H1 (cell line): ENCODE measurements at regions not wholly inside any gene's neighbourhood (a gene's known extent, or its start where the extent isn't known, plus 50 kb on each side); places are given as distances from the start of the nearest gene placed in this dataset.

Experiments used
- CHD7 ChIP-seq: fragments of 300-600 bp; sonication (generic); IDR thresholded peaks from 2 replicates; pipeline ENCODE4 v1.7.1; 2012; ENCODE audit warnings: low read length, moderate library complexity, mild to moderate bottlenecking, inconsistent platforms; ENCODE audit not compliant: insufficient replicate concordance

- TF ChIP-seq CHD7 = no peak
Measured at GRCh38 chr5:106610041-106610440, 1060.7 kb downstream of the EFNA5 start (continued).
